Tibial nerve (tissue), 4 donors: ENCODE measurements at regions not wholly inside any gene's neighbourhood (a gene's known extent, or its start where the extent isn't known, plus 50 kb on each side); places are given as distances from the start of the nearest gene placed in this dataset.

Source experiments
- DNase-seq, 2 donors: peaks; one replicate each; pipeline ENCODE4 v3.0.0-alpha.2; 2019; ENCODE audit warnings: low spot score in 2 of 2
- H3K27ac ChIP-seq, 4 donors: fragments of 200-600 bp; sonication (generic) in 3 of 4; one replicate each; pipeline ENCODE4 v1.5.1; 2017 to 2019; ENCODE audit warnings: mild to moderate bottlenecking in 1 of 4
- H3K27me3 ChIP-seq, 2 donors: fragments of 200-600 bp; sonication (generic) in 1 of 2; one replicate each; pipeline versions ENCODE4 v1.5.1 to v1.6.0; 2017 to 2019
- H3K36me3 ChIP-seq, 3 donors: fragments of 200-600 bp; sonication (generic); one replicate each; pipeline ENCODE4 v1.5.1; 2018 to 2019
- H3K4me1 ChIP-seq, 4 donors: fragments of 200-600 bp; sonication (generic) in 3 of 4; one replicate each; pipeline ENCODE4 v1.5.1; 2017 to 2019
- H3K4me3 ChIP-seq, 4 donors: fragments of 200-600 bp; sonication (generic) in 3 of 4; one replicate each; pipeline ENCODE4 v1.5.1; 2017 to 2019; ENCODE audit warnings: mild to moderate bottlenecking in 1 of 4, moderate library complexity in 1 of 4
- H3K9me3 ChIP-seq, 4 donors: fragments of 200-600 bp; sonication (generic) in 3 of 4; one replicate each; pipeline ENCODE4 v1.5.1; 2017 to 2019
- CTCF ChIP-seq, 5 experiments: fragments of 200-600 bp in 3 of 5; fragments of 450-650 bp in 2 of 5; sonication (generic) in 3 of 5; IDR thresholded peaks; one replicate each; pipeline ENCODE4 v1.5.1; 2016 to 2019; ENCODE audit warnings: antibody characterized with exemption in 5 of 5, mild to moderate bottlenecking in 3 of 5, moderate library complexity in 2 of 5
- EP300 ChIP-seq, 2 donors: sonication (generic); formaldehyde crosslinking; IDR thresholded peaks; one replicate each; pipeline ENCODE4 v1.6.1; 2017; ENCODE audit warnings: antibody characterized with exemption in 2 of 2, mild to moderate bottlenecking in 1 of 2
- POLR2A ChIP-seq, 2 donors: fragments of 450-650 bp; IDR thresholded peaks; one replicate each; pipeline ENCODE4 v1.6.1; 2017; ENCODE audit warnings: antibody characterized with exemption in 2 of 2, mild to moderate bottlenecking in 2 of 2, moderate library complexity in 2 of 2
- WGBS, 2 donors: methylation state at CpG; one replicate each; pipeline ENCODE4 v1.1.5; 2018; 5-methylcytosine and 5-hydroxymethylcytosine counted together

GRCh38 chr14:29215853-29216252 is 449.3 kb downstream of the FOXG1 start:
- 74 to 83% methylated on average over 3 of the region's 3 CpGs for WGBS, 2 donors
- H3K36me3 ChIP-seq, result no peaks in the 10 kb centered on the region
- H3K9me3 ChIP-seq, result no peaks in the 10 kb centered on the region
- H3K4me1 ChIP-seq, result peaks cover 0 to 13% (median 2%) of the 10 kb centered on the region in 4 donors
- H3K27me3 ChIP-seq, result no peaks in the 10 kb centered on the region
- no peak overlapping the region for H3K4me3 ChIP-seq
- no peak overlapping the region for H3K27ac ChIP-seq
- TF ChIP-seq EP300 (IDR thresholded peaks at IDR 0.05), result no peak
- no peak for TF ChIP-seq POLR2A (IDR thresholded peaks at IDR 0.05)
- TF ChIP-seq CTCF (IDR thresholded peaks at IDR 0.05), result no peak
- no peak for DNase-seq

- Histone ChIP-seq H3K27me3 (no peaks in the 10 kb centered on the region), H3K4me1 (peaks cover 0 to 13% (median 2%) of the 10 kb centered on the region in 4 donors), H3K4me3 (no peak overlapping the region), H3K36me3 (no peaks in the 10 kb centered on the region), H3K27ac (no peak overlapping the region), H3K9me3 (no peaks in the 10 kb centered on the region)
- TF ChIP-seq POLR2A (IDR thresholded peaks at IDR 0.05), result no peak
- no peak for TF ChIP-seq EP300 (IDR thresholded peaks at IDR 0.05)
- no peak for TF ChIP-seq CTCF (IDR thresholded peaks at IDR 0.05)
- WGBS, 2 donors, result 71 to 72% methylated on average over 9 of the region's 9 CpGs
- DNase-seq, result no peak
Observed at GRCh38 chr14:29216268-29217232, 450.0 kb downstream of the FOXG1 start.

- WGBS, 2 donors, result 28 to 30% methylated on average over 5 of the region's 5 CpGs
- H3K27ac ChIP-seq, result peak overlapping the region in 3 of 4 donors; percentile 8 to 77 (median 31)
- DNase-seq, result no peak
Observed at GRCh38 chr14:29217813-29218450, 451.3 kb downstream of the FOXG1 start.

GRCh38 chr14:29220072-29220471 is 453.5 kb downstream of the FOXG1 start:
- Histone ChIP-seq H3K9me3 (no peaks in the 10 kb centered on the region), H3K27me3 (no peaks in the 10 kb centered on the region), H3K4me1 (peaks cover 0 to 13% (median 6%) of the 10 kb centered on the region in 4 donors), H3K27ac (no peak overlapping the region), H3K4me3 (no peak overlapping the region), H3K36me3 (no peaks in the 10 kb centered on the region)
- DNase-seq, result no peak
- TF ChIP-seq POLR2A (IDR thresholded peaks at IDR 0.05) (no peak), CTCF (IDR thresholded peaks at IDR 0.05) (no peak), EP300 (IDR thresholded peaks at IDR 0.05) (no peak)
- 71 to 85% methylated on average over 4 of the region's 4 CpGs for WGBS, 2 donors

More at GRCh38 chr14:29217813-29218450, 451.3 kb downstream of the FOXG1 start:
- Histone ChIP-seq H3K4me1 (peaks cover 0 to 13% (median 5%) of the 10 kb centered on the region in 4 donors), H3K9me3 (no peaks in the 10 kb centered on the region), H3K27me3 (no peaks in the 10 kb centered on the region), H3K36me3 (no peaks in the 10 kb centered on the region), H3K4me3 (no peak overlapping the region)
- TF ChIP-seq POLR2A (IDR thresholded peaks at IDR 0.05) (no peak), EP300 (IDR thresholded peaks at IDR 0.05) (peak in 1 of 2 donors; percentile 13), CTCF (IDR thresholded peaks at IDR 0.05) (no peak)

- H3K27me3 ChIP-seq, result no peaks in the 10 kb centered on the region
- TF ChIP-seq CTCF (IDR thresholded peaks at IDR 0.05), result no peak
- no peak overlapping the region for H3K4me3 ChIP-seq
- H3K27ac ChIP-seq, result no peak overlapping the region
- no peaks in the 10 kb centered on the region for H3K36me3 ChIP-seq
- H3K4me1 ChIP-seq, result peaks cover 0 to 13% (median 6%) of the 10 kb centered on the region in 4 donors
- H3K9me3 ChIP-seq, result no peaks in the 10 kb centered on the region
- 76 to 82% methylated on average over 3 of the region's 3 CpGs for WGBS, 2 donors
- no peak for DNase-seq
Observed at GRCh38 chr14:29220566-29220965, 454.0 kb downstream of the FOXG1 start.
